ENCODE measurements at regions not wholly inside any gene's neighbourhood (a gene's known extent, or its start where the extent isn't known, plus 50 kb on each side); places are given as distances from the start of the nearest gene placed in this dataset.

GRCh38 chr1:29831500-29832117 is 595.3 kb downstream of the PTPRU start:
- H3K27ac ChIP-seq (ENCODE audit: low read length), result no peak overlapping the region
- H3K27me3 ChIP-seq (ENCODE audit: control insufficient read depth, insufficient read depth, low read length), result no peaks in the 10 kb centered on the region
- no peaks in the 10 kb centered on the region for H3K4me1 ChIP-seq (ENCODE audit: control insufficient read depth, insufficient read depth, low read length)
- H3K36me3 ChIP-seq (ENCODE audit: control insufficient read depth, insufficient read depth, low read length), result no peaks in the 10 kb centered on the region
- H3K9me3 ChIP-seq (ENCODE audit: control insufficient read depth, insufficient read depth, low read length), result no peaks in the 10 kb centered on the region
- WGBS (ENCODE audit: insufficient coverage, insufficient read length), result no CpG with 5 or more reads among the region's 7 CpGs
- H3K4me3 ChIP-seq (ENCODE audit: low read length), result no peak overlapping the region
- DNase-seq (ENCODE audit: low read depth, low spot score), result no peak

GRCh38 chr1:29830916-29831315 is 594.6 kb downstream of the PTPRU start:
- WGBS (ENCODE audit: insufficient coverage, insufficient read length), result no CpG with 5 or more reads among the region's 7 CpGs

GRCh38 chr1:29830383-29830782 is 594.1 kb downstream of the PTPRU start:
- Histone ChIP-seq H3K36me3 (ENCODE audit: control insufficient read depth, insufficient read depth, low read length) (no peaks in the 10 kb centered on the region), H3K27me3 (ENCODE audit: control insufficient read depth, insufficient read depth, low read length) (no peaks in the 10 kb centered on the region), H3K4me1 (ENCODE audit: control insufficient read depth, insufficient read depth, low read length) (no peaks in the 10 kb centered on the region), H3K9me3 (ENCODE audit: control insufficient read depth, insufficient read depth, low read length) (no peaks in the 10 kb centered on the region), H3K27ac (ENCODE audit: low read length) (no peak overlapping the region), H3K4me3 (ENCODE audit: low read length) (no peak overlapping the region)
- WGBS (ENCODE audit: insufficient coverage, insufficient read length), result no CpG with 5 or more reads among the region's 8 CpGs
- DNase-seq (ENCODE audit: low read depth, low spot score), result no peak

More at GRCh38 chr1:29830916-29831315, 594.6 kb downstream of the PTPRU start:
- Histone ChIP-seq H3K4me1 (ENCODE audit: control insufficient read depth, insufficient read depth, low read length) (no peaks in the 10 kb centered on the region), H3K36me3 (ENCODE audit: control insufficient read depth, insufficient read depth, low read length) (no peaks in the 10 kb centered on the region), H3K9me3 (ENCODE audit: control insufficient read depth, insufficient read depth, low read length) (no peaks in the 10 kb centered on the region), H3K27ac (ENCODE audit: low read length) (no peak overlapping the region), H3K4me3 (ENCODE audit: low read length) (no peak overlapping the region), H3K27me3 (ENCODE audit: control insufficient read depth, insufficient read depth, low read length) (no peaks in the 10 kb centered on the region)
- no peak for DNase-seq (ENCODE audit: low read depth, low spot score)

- no peak overlapping the region for H3K27ac ChIP-seq (ENCODE audit: low read length)
- no peaks in the 10 kb centered on the region for H3K27me3 ChIP-seq (ENCODE audit: control insufficient read depth, insufficient read depth, low read length)
- DNase-seq (ENCODE audit: low read depth, low spot score), result no peak
- H3K4me1 ChIP-seq (ENCODE audit: control insufficient read depth, insufficient read depth, low read length), result no peaks in the 10 kb centered on the region
- WGBS (ENCODE audit: insufficient coverage, insufficient read length), result no CpG with 5 or more reads among the region's 14 CpGs
- H3K4me3 ChIP-seq (ENCODE audit: low read length), result no peak overlapping the region
- H3K9me3 ChIP-seq (ENCODE audit: control insufficient read depth, insufficient read depth, low read length), result no peaks in the 10 kb centered on the region
- H3K36me3 ChIP-seq (ENCODE audit: control insufficient read depth, insufficient read depth, low read length), result no peaks in the 10 kb centered on the region; the same call in 1 of the 2 replicates
Measured at GRCh38 chr1:29829448-29830344, 593.4 kb downstream of the PTPRU start.

GRCh38 chr1:29828526-29829447 is 592.5 kb downstream of the PTPRU start:
- H3K36me3 ChIP-seq (ENCODE audit: control insufficient read depth, insufficient read depth, low read length), result no peaks in the 10 kb centered on the region; the same call in 1 of the 2 replicates
- H3K27ac ChIP-seq (ENCODE audit: low read length), result no peak overlapping the region
- WGBS (ENCODE audit: insufficient coverage, insufficient read length), result no CpG with 5 or more reads among the region's 23 CpGs
- no peaks in the 10 kb centered on the region for H3K9me3 ChIP-seq (ENCODE audit: control insufficient read depth, insufficient read depth, low read length)
- no peaks in the 10 kb centered on the region for H3K4me1 ChIP-seq (ENCODE audit: control insufficient read depth, insufficient read depth, low read length)
- no peak for DNase-seq (ENCODE audit: low read depth, low spot score)
- no peaks in the 10 kb centered on the region for H3K27me3 ChIP-seq (ENCODE audit: control insufficient read depth, insufficient read depth, low read length)
- H3K4me3 ChIP-seq (ENCODE audit: low read length), result no peak overlapping the region

- H3K4me1 ChIP-seq (ENCODE audit: control insufficient read depth, insufficient read depth, low read length), result no peaks in the 10 kb centered on the region
- no CpG with 5 or more reads among the region's 7 CpGs for WGBS (ENCODE audit: insufficient coverage, insufficient read length)
Measured at GRCh38 chr1:29827801-29828525, 591.6 kb downstream of the PTPRU start.

GRCh38 chr1:29827237-29827750 is 591.0 kb downstream of the PTPRU start:
- no peak overlapping the region for H3K4me3 ChIP-seq (ENCODE audit: low read length)
- WGBS (ENCODE audit: insufficient coverage, insufficient read length), result no CpG with 5 or more reads among the region's 12 CpGs

More at GRCh38 chr1:29827801-29828525, 591.6 kb downstream of the PTPRU start:
- no peak for DNase-seq (ENCODE audit: low read depth, low spot score)
- Histone ChIP-seq H3K36me3 (ENCODE audit: control insufficient read depth, insufficient read depth, low read length) (no peaks in the 10 kb centered on the region; the same call in 1 of the 2 replicates), H3K27me3 (ENCODE audit: control insufficient read depth, insufficient read depth, low read length) (no peaks in the 10 kb centered on the region; the same call in 1 of the 2 replicates), H3K4me3 (ENCODE audit: low read length) (no peak overlapping the region), H3K27ac (ENCODE audit: low read length) (no peak overlapping the region), H3K9me3 (ENCODE audit: control insufficient read depth, insufficient read depth, low read length) (no peaks in the 10 kb centered on the region)

GRCh38 chr1:29826646-29827045 is 590.3 kb downstream of the PTPRU start:
- no peaks in the 10 kb centered on the region; the same call in 1 of the 2 replicates for H3K27me3 ChIP-seq (ENCODE audit: control insufficient read depth, insufficient read depth, low read length)
- H3K4me3 ChIP-seq (ENCODE audit: low read length), result no peak overlapping the region
- DNase-seq (ENCODE audit: low read depth, low spot score), result no peak
- no peaks in the 10 kb centered on the region for H3K9me3 ChIP-seq (ENCODE audit: control insufficient read depth, insufficient read depth, low read length)
- H3K4me1 ChIP-seq (ENCODE audit: control insufficient read depth, insufficient read depth, low read length), result no peaks in the 10 kb centered on the region
- no peaks in the 10 kb centered on the region; the same call in 1 of the 2 replicates for H3K36me3 ChIP-seq (ENCODE audit: control insufficient read depth, insufficient read depth, low read length)
- H3K27ac ChIP-seq (ENCODE audit: low read length), result no peak overlapping the region
- WGBS (ENCODE audit: insufficient coverage, insufficient read length), result no CpG with 5 or more reads among the region's 5 CpGs

More at GRCh38 chr1:29827237-29827750, 591.0 kb downstream of the PTPRU start:
- no peaks in the 10 kb centered on the region for H3K4me1 ChIP-seq (ENCODE audit: control insufficient read depth, insufficient read depth, low read length)
- H3K36me3 ChIP-seq (ENCODE audit: control insufficient read depth, insufficient read depth, low read length), result no peaks in the 10 kb centered on the region; the same call in 1 of the 2 replicates
- H3K9me3 ChIP-seq (ENCODE audit: control insufficient read depth, insufficient read depth, low read length), result no peaks in the 10 kb centered on the region
- no peaks in the 10 kb centered on the region; the same call in 1 of the 2 replicates for H3K27me3 ChIP-seq (ENCODE audit: control insufficient read depth, insufficient read depth, low read length)
- no peak for DNase-seq (ENCODE audit: low read depth, low spot score)
- no peak overlapping the region for H3K27ac ChIP-seq (ENCODE audit: low read length)

- Histone ChIP-seq H3K27me3 (ENCODE audit: control insufficient read depth, insufficient read depth, low read length) (no peaks in the 10 kb centered on the region; the same call in 1 of the 2 replicates), H3K4me1 (ENCODE audit: control insufficient read depth, insufficient read depth, low read length) (no peaks in the 10 kb centered on the region), H3K27ac (ENCODE audit: low read length) (no peak overlapping the region), H3K4me3 (ENCODE audit: low read length) (no peak overlapping the region), H3K36me3 (ENCODE audit: control insufficient read depth, insufficient read depth, low read length) (no peaks in the 10 kb centered on the region; the same call in 1 of the 2 replicates), H3K9me3 (ENCODE audit: control insufficient read depth, insufficient read depth, low read length) (no peaks in the 10 kb centered on the region)
- 100% methylated on average over 5 of the region's 10 CpGs for WGBS (ENCODE audit: insufficient coverage, insufficient read length)
- no peak for DNase-seq (ENCODE audit: low read depth, low spot score)
Measured at GRCh38 chr1:29825941-29826415, 589.7 kb downstream of the PTPRU start.
